H1 (cell line): ENCODE measurements at regions not wholly inside any gene's neighbourhood (a gene's known extent, or its start where the extent isn't known, plus 50 kb on each side); places are given as distances from the start of the nearest gene placed in this dataset.

Experiments used
- CTCF ChIA-PET: fragments of 300-600 bp; sonication (Branson Sonifier 250); formaldehyde crosslinking; loops from one replicate; lab custom pipeline; 2021; ENCODE audit not compliant: partially characterized antibody; lab: Charles Lee
- POLR2A ChIA-PET: fragments of 300-600 bp; sonication (Branson Sonifier 250); formaldehyde crosslinking; loops from one replicate; lab custom pipeline; 2021; ENCODE audit warnings: inconsistent platforms; ENCODE audit not compliant: partially characterized antibody; lab: Charles Lee
- DNase-seq, 2 experiments: peaks; one replicate each; pipeline versions ENCODE4 v3.0.0 to v3.0.0-alpha.2; 2010 to 2022; ENCODE audit warnings: low spot score in 2 of 2, low read depth in 1 of 2, mixed read lengths in 1 of 2
- FAIRE-seq: peaks from 2 replicates; lab custom pipeline; 2011; peaks lifted over from hg19 to GRCh38; lab: Jason Lieb, UNC
- H2AFZ ChIP-seq: 2 replicates; pipeline ENCODE4 v1.8.1; 2012; ENCODE audit warnings: low read length, inconsistent platforms
- H2AK5ac ChIP-seq: 2 replicates; pipeline ENCODE4 v1.6.1; 2013; ENCODE audit warnings: low read depth, low read length
- H2BK120ac ChIP-seq: replicated peaks from 2 replicates; pipeline ENCODE3; 2013; ENCODE audit warnings: low read depth, low read length, inconsistent platforms
- H2BK12ac ChIP-seq: 2 replicates; pipeline ENCODE4 v1.6.1; 2013; ENCODE audit warnings: low read depth, low read length
- H2BK15ac ChIP-seq: 2 replicates; pipeline ENCODE4 v1.6.1; 2013; ENCODE audit warnings: low read length
- H2BK20ac ChIP-seq: 2 replicates; pipeline ENCODE4 v1.6.1; 2013; ENCODE audit warnings: low read length
- H2BK5ac ChIP-seq: 2 replicates; pipeline ENCODE4 v1.6.1; 2013; ENCODE audit warnings: low read depth, low read length
- H3K14ac ChIP-seq: 2 replicates; pipeline ENCODE4 v1.6.1; 2013; ENCODE audit warnings: inconsistent platforms; ENCODE audit not compliant: insufficient read length
- H3K18ac ChIP-seq: 2 replicates; pipeline ENCODE4 v1.6.1; 2013; ENCODE audit warnings: low read length; ENCODE audit errors: extremely low read depth
- H3K23ac ChIP-seq: 2 replicates; pipeline ENCODE4 v1.6.1; 2013; ENCODE audit warnings: inconsistent platforms; ENCODE audit not compliant: insufficient read length
- H3K23me2 ChIP-seq: 2 replicates; pipeline ENCODE4 v1.6.1; 2013; ENCODE audit warnings: low read depth, low read length
- H3K27ac ChIP-seq: 2 replicates; pipeline ENCODE4 v1.6.1; 2011; ENCODE audit warnings: low read depth, low read length, inconsistent platforms
- H3K27me3 ChIP-seq, 4 experiments: replicated peaks in 1 of 4; 1 replicate in 1 of 4; 2 replicates in 3 of 4; pipeline versions ENCODE4 v1.6.1 to v1.8.1; 2011 to 2013; ENCODE audit warnings: low read length in 3 of 4, mild to moderate bottlenecking in 3 of 4, inconsistent platforms in 2 of 4, mixed read lengths in 2 of 4, moderate library complexity in 1 of 4; ENCODE audit not compliant: control insufficient read depth in 3 of 4, insufficient read depth in 3 of 4; ENCODE audit errors: extremely low read depth in 1 of 4
- H3K36me3 ChIP-seq, 4 experiments: 2 replicates each; pipeline versions ENCODE4 v1.6.1 to v1.8.1; 2011 to 2013; ENCODE audit warnings: mild to moderate bottlenecking in 4 of 4, low read length in 3 of 4, moderate library complexity in 2 of 4, control low read depth in 1 of 4, inconsistent platforms in 1 of 4; ENCODE audit not compliant: insufficient read depth in 4 of 4, control insufficient read depth in 2 of 4
- H3K4ac ChIP-seq: replicated peaks from 2 replicates; pipeline ENCODE3; 2013; ENCODE audit warnings: low read length, low read depth, mixed read lengths, inconsistent platforms; ENCODE audit not compliant: insufficient read length
- H3K4me1 ChIP-seq, 4 experiments: replicated peaks in 1 of 4; 1 replicate in 1 of 4; 2 replicates in 3 of 4; pipeline versions ENCODE4 v1.6.1 to v1.8.1; 2011 to 2013; ENCODE audit warnings: low read length in 3 of 4, inconsistent platforms in 2 of 4, mixed read lengths in 1 of 4; ENCODE audit not compliant: insufficient read depth in 4 of 4, control insufficient read depth in 3 of 4
- H3K4me2 ChIP-seq, 2 experiments: 2 replicates each; pipeline versions ENCODE4 v1.6.1 to v1.8.1; 2011 to 2013; ENCODE audit warnings: low read depth in 2 of 2, low read length in 2 of 2, control low read depth in 1 of 2, inconsistent platforms in 1 of 2, mild to moderate bottlenecking in 1 of 2; ENCODE audit not compliant: insufficient read depth in 1 of 2
- H3K4me3 ChIP-seq, 4 experiments: fragments of 200-600, 300-600 bp in 1 of 4; sonication (generic), shearing (Covaris generic), sonication (Bioruptor Twin) in 1 of 4; 2 replicates each; pipeline versions ENCODE4 v1.5.1 to v1.8.1; 2011 to 2016; ENCODE audit warnings: low read length in 4 of 4, low read depth in 3 of 4, control low read depth in 2 of 4, inconsistent platforms in 2 of 4, mild to moderate bottlenecking in 2 of 4, mixed read lengths in 1 of 4, moderate library complexity in 1 of 4; ENCODE audit not compliant: insufficient read depth in 2 of 4; ENCODE audit errors: extremely low read depth in 1 of 4
- H3K56ac ChIP-seq: replicated peaks from 2 replicates; pipeline ENCODE3; 2013; ENCODE audit warnings: low read depth, mild to moderate bottlenecking, mixed read lengths, low read length, inconsistent platforms; ENCODE audit not compliant: insufficient read length
- H3K79me1 ChIP-seq: 2 replicates; pipeline ENCODE4 v1.6.1; 2013; ENCODE audit warnings: low read depth, low read length, control low read depth
- H3K79me2 ChIP-seq, 2 experiments: 2 replicates each; pipeline versions ENCODE4 v1.6.1 to v1.8.1; 2012 to 2013; ENCODE audit warnings: low read length in 2 of 2, mild to moderate bottlenecking in 2 of 2, inconsistent platforms in 1 of 2; ENCODE audit not compliant: insufficient read depth in 2 of 2, control insufficient read depth in 1 of 2
- H3K9ac ChIP-seq, 4 experiments: replicated peaks in 1 of 4; 1 replicate in 1 of 4; 2 replicates in 3 of 4; pipeline versions ENCODE4 v1.6.1 to v1.8.1; 2011 to 2013; ENCODE audit warnings: low read depth in 3 of 4, low read length in 3 of 4, control low read depth in 2 of 4, mild to moderate bottlenecking in 2 of 4, moderate library complexity in 2 of 4, inconsistent platforms in 1 of 4; ENCODE audit errors: extremely low read depth in 1 of 4
- H3K9me3 ChIP-seq, 2 experiments: 2 replicates each; pipeline versions ENCODE4 v1.6.1 to v1.8.1; 2012 to 2013; ENCODE audit warnings: mild to moderate bottlenecking in 2 of 2, moderate library complexity in 2 of 2, control low read depth in 1 of 2, inconsistent platforms in 1 of 2, low read depth in 1 of 2, low read length in 1 of 2, mixed read lengths in 1 of 2; ENCODE audit not compliant: insufficient read depth in 2 of 2
- H4K20me1 ChIP-seq, 2 experiments: replicated peaks in 1 of 2; 2 replicates each; pipeline versions ENCODE3 to v1.8.1; 2011 to 2013; ENCODE audit warnings: inconsistent platforms in 2 of 2, low read length in 2 of 2, mild to moderate bottlenecking in 1 of 2; ENCODE audit not compliant: insufficient read depth in 2 of 2, control insufficient read depth in 1 of 2
- H4K5ac ChIP-seq: 2 replicates; pipeline ENCODE4 v1.6.1; 2013; ENCODE audit warnings: low read length, low read depth, mixed read lengths, inconsistent platforms; ENCODE audit not compliant: insufficient read length
- H4K8ac ChIP-seq: 2 replicates; pipeline ENCODE4 v1.8.0; 2013; ENCODE audit warnings: mild to moderate bottlenecking, moderate library complexity, low read length, inconsistent platforms; ENCODE audit not compliant: insufficient read depth; ENCODE audit errors: extremely low read depth
- H4K91ac ChIP-seq: replicated peaks from 2 replicates; pipeline ENCODE3; 2013; ENCODE audit warnings: low read length, mixed read lengths, inconsistent platforms; ENCODE audit not compliant: insufficient read length
- NANOG ChIP-seq: IDR thresholded peaks from 2 replicates; pipeline ENCODE4 v1.6.1; 2011; ENCODE audit warnings: low read length, low read depth, mild to moderate bottlenecking, inconsistent platforms; ENCODE audit not compliant: insufficient read depth, poor library complexity, severe bottlenecking
- WGBS, 2 experiments: shearing (Covaris generic) in 1 of 2; methylation state at CpG; one replicate each; pipeline versions ENCODE4 v1.1.6 to v1.1.7; 2013 to 2015; ENCODE audit warnings: low lambda C conversion rate in 2 of 2, mixed read lengths in 2 of 2, inconsistent platforms in 1 of 2, low coverage in 1 of 2, missing lambda C conversion rate in 1 of 2; ENCODE audit not compliant: insufficient replicate concordance in 2 of 2, insufficient coverage in 1 of 2, insufficient read length in 1 of 2; ENCODE audit errors: extremely low coverage in 1 of 2, missing lambda C conversion rate in 1 of 2; 5-methylcytosine and 5-hydroxymethylcytosine counted together

DNA sequence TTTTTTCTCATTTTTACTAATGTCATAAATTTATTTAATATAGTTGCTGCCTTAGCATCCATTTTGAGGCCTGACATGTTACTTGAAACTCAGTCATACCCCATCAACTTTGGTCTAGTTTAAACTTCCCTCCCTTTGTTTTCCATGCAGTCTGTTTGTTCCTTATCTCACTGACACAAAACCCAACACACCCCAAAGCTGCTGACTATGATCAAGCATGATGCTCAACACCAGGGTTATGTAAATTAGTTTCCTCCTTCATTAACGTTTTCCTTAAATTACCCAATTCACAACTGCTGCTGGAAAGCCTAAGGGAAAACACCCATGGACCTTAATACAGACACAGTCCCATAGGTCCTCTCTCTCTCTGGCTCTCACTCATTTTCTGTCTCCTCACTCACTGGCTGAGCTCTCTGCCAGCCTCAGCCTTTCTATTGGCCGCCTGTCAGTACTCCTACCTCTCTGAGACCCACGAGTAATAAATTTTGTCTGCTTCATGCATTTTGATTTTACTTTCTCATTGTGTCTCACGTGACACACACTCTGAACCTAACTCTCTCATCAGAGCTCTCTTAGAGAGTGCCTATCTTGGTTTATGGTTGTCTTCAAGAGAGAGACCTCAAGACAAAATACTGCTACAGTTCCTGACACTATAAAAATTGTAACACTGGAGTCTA, 904.5 kb downstream of the C6orf118 start:
- Histone ChIP-seq H3K4me1 (0 out of 7 replicates have a peak, but pooled peaks cover 0 to 3% (median 0%) of the 10 kb centered on the region in 4 experiments), H4K5ac (no peak overlapping the region), H3K14ac (no peak overlapping the region), H3K4me3 (no peak overlapping the region), H3K56ac (no peak overlapping the region), H2BK120ac (no peak overlapping the region), H2BK5ac (no peak overlapping the region), H3K18ac (no peak overlapping the region), H3K4me2 (no peak overlapping the region), H3K27ac (no peak overlapping the region), H3K79me1 (no peaks in the 10 kb centered on the region; the same call in 1 of the 2 replicates), H3K4ac (no peak overlapping the region), H2BK12ac (no peak overlapping the region), H2AFZ (peak overlapping the region; percentile 95), H3K9me3 (no peaks in the 10 kb centered on the region), H4K91ac (no peak overlapping the region), H3K23me2 (no peaks in the 10 kb centered on the region), H3K23ac (no peak overlapping the region), H2BK15ac (no peak overlapping the region), H3K9ac (no peak overlapping the region), H3K79me2 (no peaks in the 10 kb centered on the region), H2AK5ac (no peak overlapping the region), H2BK20ac (no peak overlapping the region), H4K8ac (no peak overlapping the region), H3K36me3 (no peaks in the 10 kb centered on the region), H3K27me3 (no peaks in the 10 kb centered on the region), H4K20me1 (no peaks in the 10 kb centered on the region)
- WGBS, 2 experiments = 80% methylated on average over 4 of the region's 4 CpGs; no CpG with 5 or more reads in 1 of the 2 experiments
- no peak for TF ChIP-seq NANOG
- FAIRE-seq (no peak), DNase-seq (no peak)
- ChIA-PET POLR2A (no interaction called here), CTCF (no interaction called here)
